ENCODE measurements at regions not wholly inside any gene's neighbourhood (a gene's known extent, or its start where the extent isn't known, plus 50 kb on each side); places are given as distances from the start of the nearest gene placed in this dataset.

DNA sequence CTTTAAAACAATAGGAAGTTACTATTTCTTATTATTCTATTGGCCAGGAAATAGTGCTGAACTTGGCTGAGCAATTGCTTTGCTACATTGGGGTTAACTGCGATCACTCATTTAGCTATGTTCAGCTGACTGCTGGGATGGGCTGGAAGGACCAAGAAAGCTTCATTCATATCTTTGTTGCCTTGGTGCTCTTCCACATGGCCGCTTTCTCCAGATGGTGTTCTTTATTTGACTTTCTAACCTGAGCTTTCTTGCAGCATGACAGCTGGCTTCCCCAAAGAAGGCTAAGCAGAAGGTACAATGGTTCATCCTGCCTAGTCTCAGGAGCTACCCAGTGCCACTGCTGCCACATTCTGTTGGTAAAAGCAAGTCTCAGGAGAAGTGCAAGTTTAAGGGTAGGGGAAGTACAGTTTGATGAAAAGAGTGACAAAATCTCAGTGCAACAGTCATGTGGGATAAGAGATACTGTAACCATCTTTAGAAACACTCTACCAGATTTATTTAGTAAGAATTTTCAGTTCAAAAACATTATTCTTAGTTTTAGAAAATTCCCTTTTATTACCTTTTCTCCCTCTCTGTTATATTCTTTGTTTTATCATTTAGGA is 180.6 kb upstream of the RBMS1 start:
- intact Hi-C loops (cut with DNase I; ENCODE audit: low total_unique reads), result no loop called here
- H3K27ac ChIP-seq, result no peak overlapping the region
- TF ChIP-seq POLR2AphosphoS5 (IDR thresholded peaks at IDR 0.05) (no peak), CTCF (IDR thresholded peaks at IDR 0.05 in 8 of 11, conservative IDR thresholded peaks at IDR 0.05 in 3 of 11) (no peak), POLR2A (IDR thresholded peaks at IDR 0.05) (no peak)

DNA sequence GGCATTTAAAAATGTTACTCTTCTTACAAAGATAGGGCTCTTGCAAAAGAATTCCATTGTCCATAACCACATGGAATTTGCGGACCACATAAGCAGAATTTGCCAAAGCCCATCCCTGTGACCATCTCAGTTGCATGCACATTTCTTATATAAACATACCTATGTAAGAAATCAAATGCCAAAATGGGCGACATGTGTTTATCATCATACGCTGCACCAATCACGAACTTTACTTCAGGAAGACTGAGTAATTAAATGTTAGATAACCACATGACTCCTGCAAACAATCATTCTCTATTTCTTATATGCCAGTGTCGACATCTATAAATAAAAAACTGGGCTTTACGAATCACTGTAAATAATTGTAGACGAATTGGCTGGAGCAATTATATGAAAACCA is 186.1 kb upstream of the RBMS1 start:
- no peaks in the 10 kb centered on the region for H3K27me3 ChIP-seq (replicated peaks in 1 of 7)
- TF ChIP-seq POLR2A (IDR thresholded peaks at IDR 0.05) (no peak), POLR2AphosphoS5 (IDR thresholded peaks at IDR 0.05) (no peak), CTCF (IDR thresholded peaks at IDR 0.05 in 8 of 11, conservative IDR thresholded peaks at IDR 0.05 in 3 of 11) (no peak)
- no peaks in the 10 kb centered on the region for H3K4me1 ChIP-seq
- peaks cover 0 to 3% (median 0%) of the 10 kb centered on the region in 8 donors for H3K9me3 ChIP-seq
- 93 to 96% (median 94%) methylated on average over 7 of the region's 7 CpGs for WGBS, 5 donors
- H3K4me3 ChIP-seq, result no peak overlapping the region
- H3K27ac ChIP-seq, result no peak overlapping the region
- DNase-seq, result no peak
- intact Hi-C loops (cut with DNase I; ENCODE audit: low total_unique reads), result no loop called here
- H3K36me3 ChIP-seq, result no peaks in the 10 kb centered on the region

More for the DNA sequence above, 180.6 kb upstream of the RBMS1 start:
- no peak for DNase-seq
- Histone ChIP-seq H3K4me3 (no peak overlapping the region), H3K4me1 (no peaks in the 10 kb centered on the region), H3K36me3 (no peaks in the 10 kb centered on the region), H3K9me3 (no peaks in the 10 kb centered on the region), H3K27me3 (replicated peaks in 1 of 7) (no peaks in the 10 kb centered on the region)
- WGBS, 5 donors, result 89 to 97% (median 92%) methylated on average over 2 of the region's 2 CpGs

DNA sequence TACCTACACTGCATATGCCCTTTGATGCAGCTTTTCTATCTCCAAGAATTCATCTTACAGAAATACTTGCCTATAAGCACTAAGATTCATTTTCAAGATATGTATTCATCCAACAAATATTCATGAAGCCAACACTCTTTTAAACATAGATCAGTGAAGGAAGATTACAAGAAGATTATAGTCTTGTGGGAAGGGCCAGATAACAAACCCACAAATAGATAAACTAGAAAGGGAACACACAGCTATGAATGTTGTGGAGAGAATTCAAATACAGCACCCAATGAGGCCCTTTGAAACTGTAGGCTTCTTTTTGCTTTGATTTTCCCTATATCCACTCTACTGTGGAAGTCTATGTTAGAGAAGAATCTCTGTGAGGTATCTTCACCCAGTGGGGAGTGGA is 186.7 kb upstream of the RBMS1 start:
- no peak overlapping the region for H3K4me3 ChIP-seq
- no peaks in the 10 kb centered on the region for H3K27me3 ChIP-seq (replicated peaks in 1 of 7)
- H3K36me3 ChIP-seq, result no peaks in the 10 kb centered on the region
- H3K4me1 ChIP-seq, result no peaks in the 10 kb centered on the region
- TF ChIP-seq POLR2AphosphoS5 (IDR thresholded peaks at IDR 0.05) (no peak), CTCF (IDR thresholded peaks at IDR 0.05 in 8 of 11, conservative IDR thresholded peaks at IDR 0.05 in 3 of 11) (no peak), POLR2A (IDR thresholded peaks at IDR 0.05) (no peak)
- no peak overlapping the region for H3K27ac ChIP-seq
- no peak for DNase-seq
- peaks cover 0 to 3% (median 0%) of the 10 kb centered on the region in 8 donors for H3K9me3 ChIP-seq
- intact Hi-C loops (cut with DNase I; ENCODE audit: low total_unique reads), result no loop called here

GRCh38 chr2:160680974-160681373 is 187.4 kb upstream of the RBMS1 start:
- WGBS, 5 donors, result 44 to 94% (median 92%) methylated on average over 2 of the region's 2 CpGs
- intact Hi-C loops (cut with DNase I; ENCODE audit: low total_unique reads), result no loop called here
- Histone ChIP-seq H3K27ac (no peak overlapping the region), H3K27me3 (replicated peaks in 1 of 7) (no peaks in the 10 kb centered on the region), H3K36me3 (no peaks in the 10 kb centered on the region), H3K4me3 (no peak overlapping the region), H3K9me3 (peaks cover 0 to 3% (median 0%) of the 10 kb centered on the region in 8 donors), H3K4me1 (no peaks in the 10 kb centered on the region)
- TF ChIP-seq POLR2AphosphoS5 (IDR thresholded peaks at IDR 0.05) (no peak), CTCF (IDR thresholded peaks at IDR 0.05 in 8 of 11, conservative IDR thresholded peaks at IDR 0.05 in 3 of 11) (no peak), POLR2A (IDR thresholded peaks at IDR 0.05) (no peak)
- no peak for DNase-seq
